MM.1S (cell line): ENCODE measurements at regions not wholly inside any gene's neighbourhood (a gene's known extent, or its start where the extent isn't known, plus 50 kb on each side); places are given as distances from the start of the nearest gene placed in this dataset.

ENCODE experiments used
- DNase-seq: peaks from one replicate; pipeline ENCODE4 v3.0.0-alpha.2; 2015
- H2AFZ ChIP-seq: fragments of 300-600 bp; sonication (generic); 2 replicates; pipeline ENCODE4 v1.6.0; 2016; ENCODE audit warnings: antibody characterized with exemption, low read length
- H3F3A ChIP-seq: fragments of 300-600 bp; sonication (generic); 2 replicates; pipeline ENCODE4 v1.6.1; 2016; ENCODE audit warnings: mild to moderate bottlenecking, antibody characterized with exemption, low read length, moderate library complexity, mixed read lengths; ENCODE audit not compliant: insufficient read depth
- H3K27ac ChIP-seq: fragments of 300-600 bp; sonication (generic); 2 replicates; pipeline ENCODE4 v1.5.1; 2016; ENCODE audit warnings: mild to moderate bottlenecking, low read length
- H3K27me3 ChIP-seq: fragments of 300-600 bp; sonication (generic); replicated peaks from 2 replicates; pipeline ENCODE4 v1.6.0; 2016; ENCODE audit warnings: low read length; ENCODE audit not compliant: insufficient read depth
- H3K36me3 ChIP-seq: fragments of 300-600 bp; sonication (generic); replicated peaks from 2 replicates; pipeline ENCODE4 v1.6.1; 2016; ENCODE audit warnings: mild to moderate bottlenecking, low read length, mixed read lengths; ENCODE audit not compliant: insufficient read depth
- H3K4me1 ChIP-seq: fragments of 300-600 bp; sonication (generic); 2 replicates; pipeline ENCODE4 v1.6.1; 2016; ENCODE audit warnings: low read length, mixed read lengths
- H3K4me2 ChIP-seq: fragments of 300-600 bp; sonication (generic); 2 replicates; pipeline ENCODE4 v1.6.0; 2016; ENCODE audit warnings: low read depth, low read length
- H3K4me3 ChIP-seq: fragments of 300-600 bp; sonication (generic); 2 replicates; pipeline ENCODE4 v1.5.1; 2016; ENCODE audit warnings: low read length, mixed read lengths
- H3K79me2 ChIP-seq: fragments of 300-600 bp; sonication (generic); 2 replicates; pipeline ENCODE4 v1.6.1; 2016; ENCODE audit warnings: mixed run types, low read length, mixed read lengths
- H3K9ac ChIP-seq: fragments of 300-600 bp; sonication (generic); 2 replicates; pipeline ENCODE4 v1.6.1; 2016; ENCODE audit warnings: low read length, mixed read lengths
- H3K9me2 ChIP-seq: fragments of 300-600 bp; sonication (generic); replicated peaks from 2 replicates; pipeline ENCODE4 v1.6.1; 2016; ENCODE audit warnings: mild to moderate bottlenecking, low read length, mixed read lengths; ENCODE audit not compliant: insufficient read depth
- H3K9me3 ChIP-seq: fragments of 300-600 bp; sonication (generic); replicated peaks from 2 replicates; pipeline ENCODE4 v1.6.1; 2016; ENCODE audit warnings: mild to moderate bottlenecking, low read length, mixed read lengths; ENCODE audit not compliant: insufficient read depth
- H4K20me1 ChIP-seq: fragments of 300-600 bp; sonication (generic); 2 replicates; pipeline ENCODE4 v1.6.1; 2016; ENCODE audit warnings: mild to moderate bottlenecking, low read length, moderate library complexity, mixed read lengths; ENCODE audit not compliant: insufficient read depth
- CTCF ChIP-seq: fragments of 300-600 bp; sonication (generic); IDR thresholded peaks from 2 replicates; pipeline ENCODE4 v1.5.1; 2016; ENCODE audit warnings: antibody characterized with exemption, low read length, mixed read lengths
- EZH2 ChIP-seq: fragments of 300-600 bp; sonication (generic); optimal IDR thresholded peaks from 2 replicates; pipeline ENCODE3; 2017; ENCODE audit warnings: low read depth, mild to moderate bottlenecking, antibody characterized with exemption, low read length, mixed read lengths
- EZH2phosphoT487 ChIP-seq: fragments of 300-600 bp; sonication (generic); IDR thresholded peaks from 2 replicates; pipeline ENCODE4 v1.6.1; 2018; ENCODE audit warnings: antibody characterized with exemption, low read length

DNA sequence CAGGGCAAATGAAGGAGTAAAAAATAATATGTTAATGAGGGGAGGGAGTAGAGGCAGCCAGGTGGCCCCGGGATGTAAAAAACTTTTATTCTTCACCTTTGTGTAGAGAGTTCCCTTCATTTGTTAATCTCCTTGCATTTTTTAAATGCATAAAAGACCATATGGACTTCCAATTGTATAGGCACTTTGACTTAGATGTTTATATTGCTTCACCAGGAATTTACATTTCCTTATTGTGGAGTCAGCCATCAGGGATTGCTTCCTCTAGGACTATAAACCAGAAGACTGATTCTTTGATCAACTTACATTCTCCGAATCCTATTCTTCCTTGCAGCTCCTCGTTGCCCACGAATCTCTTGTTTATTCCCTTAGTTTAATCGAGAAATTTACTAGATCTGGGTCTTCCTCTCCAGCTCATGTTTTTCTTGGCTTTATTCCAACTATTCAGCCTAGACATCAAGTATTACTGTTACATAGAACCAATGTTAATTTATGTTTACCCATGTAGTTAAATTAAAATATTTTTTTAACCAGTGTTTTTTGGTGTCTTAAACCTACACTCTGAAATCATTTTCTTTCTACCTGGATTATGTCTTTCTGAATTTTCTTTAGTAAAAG lies 1187.0 kb upstream of the SLC10A2 start:
- Histone ChIP-seq H4K20me1 (no peaks in the 10 kb centered on the region), H3F3A (no peaks in the 10 kb centered on the region), H3K9me3 (no peaks in the 10 kb centered on the region), H3K79me2 (no peaks in the 10 kb centered on the region), H3K36me3 (no peaks in the 10 kb centered on the region), H3K9me2 (no peaks in the 10 kb centered on the region; the same call in 1 of the 2 replicates), H3K4me1 (no peaks in the 10 kb centered on the region), H3K27ac (no peak overlapping the region), H3K27me3 (no peaks in the 10 kb centered on the region), H3K9ac (no peak overlapping the region), H3K4me3 (no peak overlapping the region), H3K4me2 (no peak overlapping the region), H2AFZ (no peak overlapping the region)
- no peak for DNase-seq
- TF ChIP-seq EZH2: no peak
- TF ChIP-seq EZH2phosphoT487: no peak
- no peak for TF ChIP-seq CTCF

- Histone ChIP-seq H3K4me3 (no peak overlapping the region), H3K4me2 (no peak overlapping the region), H3K27me3 (no peaks in the 10 kb centered on the region), H3K9me3 (no peaks in the 10 kb centered on the region), H3K9me2 (no peaks in the 10 kb centered on the region; the same call in 1 of the 2 replicates), H3K36me3 (no peaks in the 10 kb centered on the region), H3K79me2 (no peaks in the 10 kb centered on the region), H4K20me1 (no peaks in the 10 kb centered on the region), H3F3A (no peaks in the 10 kb centered on the region), H3K9ac (no peak overlapping the region), H2AFZ (no peak overlapping the region), H3K4me1 (no peaks in the 10 kb centered on the region), H3K27ac (no peak overlapping the region)
- DNase-seq: no peak
- TF ChIP-seq CTCF (no peak), EZH2phosphoT487 (no peak), EZH2 (no peak)
These were observed 1185.7 kb upstream of the SLC10A2 start for GRCh38 chr13:104251931-104252330.

DNA sequence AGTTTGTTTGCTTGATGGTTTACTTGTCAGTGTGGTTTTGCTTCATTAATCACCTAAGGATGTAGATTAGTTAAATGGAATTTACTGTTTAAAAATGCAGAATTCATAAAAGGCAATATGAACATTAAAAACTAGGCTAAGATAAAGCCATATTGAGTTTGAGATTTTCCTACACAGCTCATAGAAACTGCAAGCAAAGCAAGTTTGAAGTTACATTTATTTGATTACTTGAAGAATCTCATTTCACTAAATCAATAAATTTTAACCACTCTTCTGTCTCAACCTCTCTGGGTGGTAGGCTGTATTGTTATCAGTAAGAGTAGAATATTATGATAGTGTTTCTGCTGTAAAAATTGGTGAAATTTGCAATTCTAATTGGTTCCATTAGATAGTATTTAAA lies 1180.7 kb upstream of the SLC10A2 start:
- no peak overlapping the region for H3K4me2 ChIP-seq
- H3K9me3 ChIP-seq: no peaks in the 10 kb centered on the region
- no peak overlapping the region for H3K4me3 ChIP-seq
- H3K79me2 ChIP-seq: no peaks in the 10 kb centered on the region
- no peaks in the 10 kb centered on the region for H4K20me1 ChIP-seq
- DNase-seq: no peak
- H3K9ac ChIP-seq: no peak overlapping the region
- TF ChIP-seq CTCF: no peak
- no peak for TF ChIP-seq EZH2phosphoT487
- TF ChIP-seq EZH2: no peak
- H2AFZ ChIP-seq: no peak overlapping the region
- no peaks in the 10 kb centered on the region for H3K36me3 ChIP-seq
- no peaks in the 10 kb centered on the region for H3F3A ChIP-seq
- no peaks in the 10 kb centered on the region for H3K9me2 ChIP-seq
- H3K27ac ChIP-seq: no peak overlapping the region
- H3K27me3 ChIP-seq: no peaks in the 10 kb centered on the region
- H3K4me1 ChIP-seq: no peaks in the 10 kb centered on the region
